ENCODE measurements at regions not wholly inside any gene's neighbourhood (a gene's known extent, or its start where the extent isn't known, plus 50 kb on each side); places are given as distances from the start of the nearest gene placed in this dataset.

GRCh38 chr7:52863652-52864051 is 171.8 kb upstream of the POM121L12 start:
- TF ChIP-seq SP1 (IDR thresholded peaks at IDR 0.05) (no peak), HDGF (IDR thresholded peaks at IDR 0.05; ENCODE audit: borderline replicate concordance) (no peak), NFRKB (IDR thresholded peaks at IDR 0.05) (no peak)

Measured in HEK293T (cell line).